ENCODE measurements at regions not wholly inside any gene's neighbourhood (a gene's known extent, or its start where the extent isn't known, plus 50 kb on each side); places are given as distances from the start of the nearest gene placed in this dataset.

DNA sequence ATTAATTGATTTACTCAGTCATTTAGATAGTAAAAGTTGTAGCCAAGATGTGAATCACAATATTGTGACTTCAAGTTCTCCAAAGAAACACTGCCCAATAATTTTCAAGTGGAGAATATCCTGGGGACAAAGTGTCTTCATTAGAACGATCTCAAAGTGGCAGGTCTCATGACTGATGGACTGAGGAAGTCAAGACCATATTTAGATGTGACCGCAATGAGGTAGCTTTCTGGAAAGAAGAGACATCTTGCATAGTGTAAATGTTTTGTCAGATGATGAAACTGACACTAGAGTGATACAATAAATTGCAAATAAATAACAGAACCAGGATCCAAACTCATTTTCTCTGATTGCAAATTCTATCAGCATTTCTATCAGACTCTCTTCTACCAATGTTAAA is 1476.9 kb downstream of the EFNB2 start:
- TF ChIP-seq, protein P1, sequence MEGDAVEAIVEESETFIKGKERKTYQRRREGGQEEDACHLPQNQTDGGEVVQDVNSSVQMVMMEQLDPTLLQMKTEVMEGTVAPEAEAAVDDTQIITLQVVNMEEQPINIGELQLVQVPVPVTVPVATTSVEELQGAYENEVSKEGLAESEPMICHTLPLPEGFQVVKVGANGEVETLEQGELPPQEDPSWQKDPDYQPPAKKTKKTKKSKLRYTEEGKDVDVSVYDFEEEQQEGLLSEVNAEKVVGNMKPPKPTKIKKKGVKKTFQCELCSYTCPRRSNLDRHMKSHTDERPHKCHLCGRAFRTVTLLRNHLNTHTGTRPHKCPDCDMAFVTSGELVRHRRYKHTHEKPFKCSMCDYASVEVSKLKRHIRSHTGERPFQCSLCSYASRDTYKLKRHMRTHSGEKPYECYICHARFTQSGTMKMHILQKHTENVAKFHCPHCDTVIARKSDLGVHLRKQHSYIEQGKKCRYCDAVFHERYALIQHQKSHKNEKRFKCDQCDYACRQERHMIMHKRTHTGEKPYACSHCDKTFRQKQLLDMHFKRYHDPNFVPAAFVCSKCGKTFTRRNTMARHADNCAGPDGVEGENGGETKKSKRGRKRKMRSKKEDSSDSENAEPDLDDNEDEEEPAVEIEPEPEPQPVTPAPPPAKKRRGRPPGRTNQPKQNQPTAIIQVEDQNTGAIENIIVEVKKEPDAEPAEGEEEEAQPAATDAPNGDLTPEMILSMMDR (IDR thresholded peaks at IDR 0.05): no peak
- TF ChIP-seq POLR2A (IDR thresholded peaks at IDR 0.05): no peak
